A673 (cell line): ENCODE measurements at regions not wholly inside any gene's neighbourhood (a gene's known extent, or its start where the extent isn't known, plus 50 kb on each side); places are given as distances from the start of the nearest gene placed in this dataset.

Source experiments
- BruUV-seq: library from RNA; stranded (reverse); fragments of 400-500 nt; replicated peaks from 2 replicates; lab custom pipeline; 2021; lab: Mats Ljungman, UMichigan
- CTCF ChIA-PET: fragments of 300-600 bp; sonication (Branson Sonifier 250); formaldehyde crosslinking; loops from one replicate; lab custom pipeline; 2022; ENCODE audit warnings: antibody characterized with exemption; lab: Charles Lee
- POLR2A ChIA-PET: fragments of 300-600 bp; sonication (Branson Sonifier 250); formaldehyde crosslinking; loops from one replicate; lab custom pipeline; 2022; ENCODE audit warnings: antibody characterized with exemption; ENCODE audit not compliant: low non-redundant PET; lab: Charles Lee
- DNase-seq: peaks from one replicate; pipeline ENCODE4 v3.0.0-alpha.2; 2015; ENCODE audit warnings: low spot score
- H3K27ac ChIP-seq: fragments of 200-600 bp; sonication (generic); 2 replicates; pipeline ENCODE4 v1.5.1; 2016; ENCODE audit warnings: mixed run types, low read depth, mild to moderate bottlenecking, mixed read lengths, antibody characterized with exemption, low read length; ENCODE audit not compliant: poor library complexity, severe bottlenecking
- H3K27me3 ChIP-seq: fragments of 200-600 bp; sonication (generic); replicated peaks from 2 replicates; pipeline ENCODE4 v1.6.1; 2017; ENCODE audit warnings: mixed run types, low read depth, mild to moderate bottlenecking, mixed read lengths, antibody characterized with exemption, low read length; ENCODE audit not compliant: insufficient read depth, poor library complexity
- H3K36me3 ChIP-seq: fragments of 200-600 bp; sonication (generic); 2 replicates; pipeline ENCODE4 v1.6.1; 2016; ENCODE audit warnings: mixed run types, mild to moderate bottlenecking, mixed read lengths, antibody characterized with exemption, low read length; ENCODE audit not compliant: insufficient read depth, poor library complexity, severe bottlenecking
- H3K4me1 ChIP-seq: fragments of 200-600 bp; sonication (generic); 2 replicates; pipeline ENCODE4 v1.6.1; 2017; ENCODE audit warnings: mixed run types, mild to moderate bottlenecking, mixed read lengths, antibody characterized with exemption, low read length; ENCODE audit not compliant: insufficient read depth, poor library complexity, severe bottlenecking
- H3K4me3 ChIP-seq: fragments of 200-600 bp; sonication (generic); 2 replicates; pipeline ENCODE4 v1.5.1; 2016; ENCODE audit warnings: low read depth, mixed run types, mild to moderate bottlenecking, mixed read lengths, low read length; ENCODE audit not compliant: poor library complexity, severe bottlenecking
- H3K9me3 ChIP-seq: fragments of 200-600 bp; sonication (generic); 2 replicates; pipeline ENCODE4 v1.6.1; 2016; ENCODE audit warnings: mixed run types, low read depth, mild to moderate bottlenecking, mixed read lengths, antibody characterized with exemption, low read length; ENCODE audit not compliant: poor library complexity, severe bottlenecking
- CTCF ChIP-seq: fragments of 300-800, 200-600 bp; sonication (generic); conservative IDR thresholded peaks from 2 replicates; pipeline ENCODE4 v1.5.1; 2017; ENCODE audit warnings: low read depth, mild to moderate bottlenecking, antibody characterized with exemption, low read length, moderate library complexity, mixed read lengths
- EZH2 ChIP-seq: fragments of 200-600 bp; sonication (generic); IDR thresholded peaks from 2 replicates; pipeline ENCODE4 v1.6.1; 2017; ENCODE audit warnings: borderline replicate concordance, low read depth, mild to moderate bottlenecking, mixed read lengths, antibody characterized with exemption, low read length; ENCODE audit not compliant: poor library complexity, severe bottlenecking
- intact Hi-C: fragments of 100-400 bp; cut with micrococcal nuclease; formaldehyde crosslinking; loops from one replicate; pipeline ENCODE4 v1.10.0; 2022; ENCODE audit not compliant: unreplicated experiment

GRCh38 chr13:99655351-99656091 lies 154.2 kb downstream of the TM9SF2 start:
- Histone ChIP-seq H3K27me3 (no peaks in the 10 kb centered on the region), H3K36me3 (no peaks in the 10 kb centered on the region), H3K4me3 (no peak overlapping the region), H3K4me1 (peaks cover 34% of the 10 kb centered on the region), H3K27ac (no peak overlapping the region), H3K9me3 (no peaks in the 10 kb centered on the region)
- no TSS peak for BruUV-seq
- no peak for DNase-seq
- intact Hi-C loops: loop anchor here (1.0 to 10.0 kb wide), 5 partner anchors 312 to 1471 kb away; partner anchors contain the start of gene ZIC2
- POLR2A ChIA-PET: interaction anchor here (0.9 to 1.2 kb wide), 2 partner anchors 94 to 643 kb away, joined by 3 to 5 read pairs; no protein-coding TSS in a partner anchor
- CTCF ChIA-PET: interaction anchor here (0.6 to 1.4 kb wide), 3 partner anchors 642 to 860 kb away, joined by 3 to 4 read pairs (median 3); no protein-coding TSS in a partner anchor
- TF ChIP-seq EZH2: no peak
- no peak for TF ChIP-seq CTCF

GRCh38 chr13:99654076-99654475 lies 152.8 kb downstream of the TM9SF2 start:
- no peaks in the 10 kb centered on the region for H3K27me3 ChIP-seq
- no peak for DNase-seq
- no peak overlapping the region for H3K4me3 ChIP-seq
- peaks cover 20% of the 10 kb centered on the region for H3K4me1 ChIP-seq
- no TSS peak for BruUV-seq
- no peaks in the 10 kb centered on the region for H3K9me3 ChIP-seq
- POLR2A ChIA-PET: no interaction called here
- intact Hi-C loops: loop anchor here (10.0 kb wide), 1 partner anchor 1331 kb away; no protein-coding TSS in a partner anchor
- no peak for TF ChIP-seq CTCF
- no peak for TF ChIP-seq EZH2
- H3K27ac ChIP-seq: no peak overlapping the region
- CTCF ChIA-PET: no interaction called here
- H3K36me3 ChIP-seq: no peaks in the 10 kb centered on the region

- Histone ChIP-seq H3K4me1 (peaks cover 22% of the 10 kb centered on the region), H3K36me3 (no peaks in the 10 kb centered on the region), H3K27ac (no peak overlapping the region), H3K4me3 (no peak overlapping the region), H3K27me3 (no peaks in the 10 kb centered on the region), H3K9me3 (no peaks in the 10 kb centered on the region)
- BruUV-seq: no TSS peak
- intact Hi-C loops: loop anchor here (10.0 kb wide), 1 partner anchor 1331 kb away; no protein-coding TSS in a partner anchor
- DNase-seq: no peak
- POLR2A ChIA-PET: no interaction called here
- TF ChIP-seq CTCF: no peak
- TF ChIP-seq EZH2: no peak
- CTCF ChIA-PET: no interaction called here
Observed at GRCh38 chr13:99653526-99653925, 152.3 kb downstream of the TM9SF2 start.
